GM19455 (cell line): ENCODE measurements at regions not wholly inside any gene's neighbourhood (a gene's known extent, or its start where the extent isn't known, plus 50 kb on each side); places are given as distances from the start of the nearest gene placed in this dataset.

Experiments
- ATAC-seq: cut with Tn5 transposase; IDR thresholded peaks from one replicate; pipeline ENCODE4 v1.9.1; 2021; ENCODE audit not compliant: unreplicated experiment

GRCh38 chr20:24738058-24738775 lies 210.9 kb upstream of the CST7 start:
- no peak for ATAC-seq

- no peak for ATAC-seq
Observed at GRCh38 chr20:24738981-24739633, 210.0 kb upstream of the CST7 start.

- ATAC-seq: no peak
Observed at GRCh38 chr20:24739746-24740145, 209.3 kb upstream of the CST7 start.

- no peak for ATAC-seq
Observed at GRCh38 chr20:24741493-24742072, 207.5 kb upstream of the CST7 start.

- ATAC-seq: no peak
Observed at GRCh38 chr20:24742436-24742835, 206.6 kb upstream of the CST7 start.

- ATAC-seq: no peak
Observed at GRCh38 chr20:24742989-24743388, 206.1 kb upstream of the CST7 start.

GRCh38 chr20:24743641-24744040 lies 205.4 kb upstream of the CST7 start:
- ATAC-seq: no peak

GRCh38 chr20:24744747-24745146 lies 204.3 kb upstream of the CST7 start:
- no peak for ATAC-seq

GRCh38 chr20:24745206-24745605 lies 203.9 kb upstream of the CST7 start:
- ATAC-seq: no peak

GRCh38 chr20:24745617-24746350 lies 203.3 kb upstream of the CST7 start:
- no peak for ATAC-seq

- no peak for ATAC-seq
Observed at GRCh38 chr20:24746351-24746685, 202.8 kb upstream of the CST7 start.

- ATAC-seq: no peak
Observed at GRCh38 chr20:24747010-24747712, 201.9 kb upstream of the CST7 start.

- no peak for ATAC-seq
Observed at GRCh38 chr20:24747881-24748595, 201.0 kb upstream of the CST7 start.

- ATAC-seq: no peak
Observed at GRCh38 chr20:24751551-24751950, 197.5 kb upstream of the CST7 start.

GRCh38 chr20:24752612-24753011 lies 196.5 kb upstream of the CST7 start:
- no peak for ATAC-seq

GRCh38 chr20:24753130-24753529 lies 195.9 kb upstream of the CST7 start:
- ATAC-seq: no peak

- ATAC-seq: no peak
Observed at GRCh38 chr20:24754691-24755090, 194.4 kb upstream of the CST7 start.

- ATAC-seq: no peak
Observed at GRCh38 chr20:24755411-24755922, 193.6 kb upstream of the CST7 start.

- ATAC-seq: no peak
Observed at GRCh38 chr20:24756292-24757025, 192.6 kb upstream of the CST7 start.
